ENCODE measurements at regions not wholly inside any gene's neighbourhood (a gene's known extent, or its start where the extent isn't known, plus 50 kb on each side); places are given as distances from the start of the nearest gene placed in this dataset.
"Not testable (repeated sequence)": the region's sequence is repeated elsewhere in the genome, so short reads cannot be mapped to it uniquely, and the experiment has no call there.

DNA sequence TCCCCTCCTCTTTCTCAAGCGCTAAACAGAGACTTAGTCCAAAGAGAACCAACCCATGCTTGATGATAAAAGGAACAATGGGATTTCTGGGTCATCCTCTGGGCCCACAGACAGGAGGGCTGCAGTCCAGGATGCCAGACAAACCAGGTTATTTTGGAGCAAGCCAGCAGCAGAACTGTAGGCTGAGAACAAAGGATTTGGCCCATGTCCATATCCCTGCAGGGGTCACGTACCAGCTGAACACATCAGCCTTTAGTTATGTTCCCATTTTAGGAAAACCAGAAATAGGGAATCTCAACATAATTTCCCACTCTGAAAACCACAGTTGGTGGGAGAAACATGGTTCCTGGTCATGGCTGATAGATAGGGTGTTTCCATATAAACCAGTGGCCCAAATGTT is 533.6 kb upstream of the CADM1 start:
- H3K27ac ChIP-seq, result no peak overlapping the region
- TF ChIP-seq ZFX (IDR thresholded peaks at IDR 0.05; ENCODE audit: borderline replicate concordance), result no peak
- TF ChIP-seq, protein P1, sequence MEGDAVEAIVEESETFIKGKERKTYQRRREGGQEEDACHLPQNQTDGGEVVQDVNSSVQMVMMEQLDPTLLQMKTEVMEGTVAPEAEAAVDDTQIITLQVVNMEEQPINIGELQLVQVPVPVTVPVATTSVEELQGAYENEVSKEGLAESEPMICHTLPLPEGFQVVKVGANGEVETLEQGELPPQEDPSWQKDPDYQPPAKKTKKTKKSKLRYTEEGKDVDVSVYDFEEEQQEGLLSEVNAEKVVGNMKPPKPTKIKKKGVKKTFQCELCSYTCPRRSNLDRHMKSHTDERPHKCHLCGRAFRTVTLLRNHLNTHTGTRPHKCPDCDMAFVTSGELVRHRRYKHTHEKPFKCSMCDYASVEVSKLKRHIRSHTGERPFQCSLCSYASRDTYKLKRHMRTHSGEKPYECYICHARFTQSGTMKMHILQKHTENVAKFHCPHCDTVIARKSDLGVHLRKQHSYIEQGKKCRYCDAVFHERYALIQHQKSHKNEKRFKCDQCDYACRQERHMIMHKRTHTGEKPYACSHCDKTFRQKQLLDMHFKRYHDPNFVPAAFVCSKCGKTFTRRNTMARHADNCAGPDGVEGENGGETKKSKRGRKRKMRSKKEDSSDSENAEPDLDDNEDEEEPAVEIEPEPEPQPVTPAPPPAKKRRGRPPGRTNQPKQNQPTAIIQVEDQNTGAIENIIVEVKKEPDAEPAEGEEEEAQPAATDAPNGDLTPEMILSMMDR (IDR thresholded peaks at IDR 0.05), result no peak

DNA sequence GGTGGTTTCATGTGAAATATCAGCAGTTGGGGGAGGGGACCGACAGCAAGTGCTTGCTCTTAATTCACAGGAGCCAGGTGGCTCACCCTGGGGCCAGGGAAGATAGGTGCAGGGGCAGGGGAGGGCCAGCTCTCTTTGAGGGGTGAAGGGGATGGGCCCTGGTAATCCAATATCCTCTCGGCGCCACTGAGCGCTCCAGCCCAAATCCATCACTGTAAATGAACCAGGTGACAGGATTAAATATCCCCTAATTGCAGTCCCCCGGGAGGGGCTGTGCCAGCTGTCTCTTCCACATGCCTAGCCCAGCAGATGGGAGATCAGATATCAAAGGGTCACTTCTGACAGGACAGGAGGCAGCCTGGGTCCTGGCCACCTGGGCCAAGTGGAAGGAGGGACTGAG is 531.8 kb upstream of the CADM1 start:
- TF ChIP-seq ZFX (IDR thresholded peaks at IDR 0.05; ENCODE audit: borderline replicate concordance), result no peak
- TF ChIP-seq, protein P1 (IDR thresholded peaks at IDR 0.05), result no peak

DNA sequence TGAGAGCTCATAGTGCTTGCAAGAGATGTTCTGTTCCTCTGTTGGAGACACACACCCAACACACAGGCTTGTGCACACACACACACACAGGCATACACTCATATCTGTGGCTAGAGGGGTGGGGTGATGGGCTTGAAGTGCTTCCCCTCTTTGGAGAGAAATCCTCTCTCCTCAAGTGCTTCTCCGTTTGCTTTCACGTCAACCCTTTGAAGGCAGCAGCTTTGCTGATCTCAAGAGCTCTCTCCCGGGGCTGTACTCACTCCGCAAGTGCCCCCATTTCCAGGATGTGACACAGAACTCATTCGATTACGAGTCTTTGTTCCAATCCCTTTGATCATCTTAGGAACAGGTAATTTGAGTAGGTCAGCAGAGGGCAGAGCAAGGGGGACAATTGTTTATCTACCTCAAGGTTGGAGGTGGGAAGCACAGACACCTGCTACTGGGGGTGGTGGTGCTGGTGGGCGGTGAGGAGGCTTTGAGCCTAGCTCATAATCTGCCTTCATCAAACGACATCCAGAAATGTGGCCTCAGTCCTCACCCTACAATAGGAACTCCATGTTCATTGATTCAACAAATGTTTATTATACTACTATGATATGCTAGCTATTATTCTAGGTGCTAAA is 529.8 kb upstream of the CADM1 start:
- TF ChIP-seq, protein P1 (IDR thresholded peaks at IDR 0.05), result no peak
- TF ChIP-seq ZFX (IDR thresholded peaks at IDR 0.05; ENCODE audit: borderline replicate concordance), result no peak
- no peak overlapping the region for H3K27ac ChIP-seq

More for the DNA sequence above, 531.8 kb upstream of the CADM1 start:
- H3K27ac ChIP-seq, result no peak overlapping the region

DNA sequence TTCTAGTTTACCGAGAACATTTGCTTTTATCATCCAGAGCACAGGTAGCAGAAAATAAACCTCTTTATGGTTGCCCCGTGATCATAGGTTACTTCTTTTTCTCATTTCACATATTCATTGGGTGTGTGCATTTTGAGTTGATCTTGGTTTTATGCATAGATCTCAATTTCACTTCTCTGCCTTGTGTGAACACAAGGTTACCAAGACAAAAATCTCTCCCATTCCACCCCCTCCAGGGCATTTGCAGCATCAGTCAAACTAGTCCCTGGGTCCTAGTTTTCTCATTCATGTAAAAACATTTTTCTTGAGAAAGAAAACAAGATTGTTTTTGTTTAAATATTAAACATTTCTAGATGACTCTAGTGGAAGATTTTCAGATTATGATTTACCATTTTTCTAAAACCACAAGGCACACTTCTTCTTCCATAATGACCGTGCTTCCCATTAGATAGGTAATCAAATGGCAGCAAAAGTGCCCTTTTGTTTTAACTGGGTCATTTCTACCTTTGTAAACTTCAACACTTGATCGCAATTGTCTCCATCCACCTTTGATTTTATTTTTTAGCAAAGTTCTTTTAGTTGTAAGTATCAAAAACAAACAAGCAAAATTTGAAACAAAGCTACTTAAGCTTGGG is 526.6 kb upstream of the CADM1 start:
- no peak overlapping the region for H3K27ac ChIP-seq
- TF ChIP-seq, protein P1 (IDR thresholded peaks at IDR 0.05), result no peak
- TF ChIP-seq ZFX (IDR thresholded peaks at IDR 0.05; ENCODE audit: borderline replicate concordance), result no peak

DNA sequence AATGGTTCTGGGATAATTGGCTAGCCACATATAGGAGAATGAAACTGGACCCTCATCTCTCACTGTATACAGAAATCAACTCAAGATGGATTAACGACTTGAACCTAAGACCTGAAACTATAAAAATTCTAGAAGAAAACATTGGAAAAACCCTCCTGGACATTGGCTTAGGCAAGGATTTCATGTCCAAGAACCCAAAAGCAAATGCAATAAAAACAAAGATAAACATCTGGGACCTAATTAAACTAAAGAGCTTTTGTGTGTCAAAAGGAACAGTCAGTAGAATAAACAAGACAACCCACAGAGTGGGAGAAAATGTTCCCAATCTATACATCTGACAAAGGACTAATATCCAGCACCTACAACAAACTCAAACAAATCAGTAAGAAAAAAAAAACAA is 524.3 kb upstream of the CADM1 start:
- H3K27ac ChIP-seq, result not testable (repeated sequence)

DNA sequence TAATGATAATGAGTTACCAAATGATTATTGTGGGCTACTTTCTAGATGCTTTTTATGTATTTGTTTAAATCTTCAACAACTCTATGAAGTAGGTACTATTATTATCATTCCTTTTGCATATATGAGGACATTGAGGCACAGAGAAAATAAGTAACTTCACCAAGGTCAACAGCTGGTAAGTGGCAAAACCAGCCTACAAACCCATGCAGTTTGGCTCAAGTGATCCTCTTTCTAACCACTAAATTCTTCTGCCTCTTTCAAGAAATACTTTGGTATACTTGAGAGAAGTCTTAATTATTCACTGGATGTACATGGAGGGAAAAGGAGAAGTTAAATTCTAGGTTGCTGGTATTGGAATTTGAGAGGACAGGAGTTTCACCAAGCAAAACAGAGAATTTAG is 495.2 kb upstream of the CADM1 start:
- no peak for TF ChIP-seq ZFX (IDR thresholded peaks at IDR 0.05; ENCODE audit: borderline replicate concordance)
- TF ChIP-seq, protein P1 (IDR thresholded peaks at IDR 0.05), result no peak
- no peak overlapping the region for H3K27ac ChIP-seq

DNA sequence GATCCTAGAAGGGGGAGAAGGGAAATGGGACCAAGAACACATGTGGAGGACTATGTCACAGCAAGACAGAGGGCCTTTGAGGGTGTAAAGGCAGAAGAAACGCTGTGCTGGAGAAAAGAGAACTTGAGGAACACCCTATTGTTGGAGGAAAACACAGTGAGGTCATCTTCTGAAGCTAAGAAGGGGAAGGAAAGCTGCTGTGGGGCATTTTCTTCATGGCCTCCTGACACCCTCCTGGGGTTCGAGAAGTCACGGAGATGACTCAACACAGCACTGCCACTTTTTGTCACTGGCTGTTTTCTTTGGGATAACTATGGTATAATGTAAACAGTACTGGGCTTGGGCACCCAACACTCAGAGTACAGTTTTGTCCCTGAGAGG is 492.6 kb upstream of the CADM1 start:
- no peak for TF ChIP-seq ZFX (IDR thresholded peaks at IDR 0.05; ENCODE audit: borderline replicate concordance)
- TF ChIP-seq, protein P1 (IDR thresholded peaks at IDR 0.05), result no peak
- no peak overlapping the region for H3K27ac ChIP-seq

All from 22Rv1 (cell line).